GM23338 (cell line): ENCODE measurements at regions not wholly inside any gene's neighbourhood (a gene's known extent, or its start where the extent isn't known, plus 50 kb on each side); places are given as distances from the start of the nearest gene placed in this dataset.

ENCODE experiments used
- ATAC-seq: fragments of 200-7000 bp; cut with Tn5 transposase; 3 replicates; pipeline ENCODE4 v1.9.1; 2020
- DNase-seq: peaks from one replicate; pipeline ENCODE4 v3.0.0-alpha.2; 2015; ENCODE audit warnings: low spot score
- H2AFZ ChIP-seq: fragments of 200-600 bp; sonication (generic); 2 replicates; pipeline ENCODE4 v1.8.0; 2016; ENCODE audit warnings: antibody characterized with exemption, mild to moderate bottlenecking, moderate library complexity
- H3F3A ChIP-seq: fragments of 200-600 bp; sonication (generic); replicated peaks from 2 replicates; pipeline ENCODE4 v1.8.0; 2017; ENCODE audit warnings: antibody characterized with exemption, mixed run types, low read depth
- H3K27ac ChIP-seq: fragments of 200-600 bp; sonication (generic); 2 replicates; pipeline ENCODE4 v1.6.1; 2016; ENCODE audit warnings: low read depth
- H3K27me3 ChIP-seq: fragments of 200-600 bp; sonication (generic); 2 replicates; pipeline ENCODE4 v1.8.0; 2016; ENCODE audit warnings: mild to moderate bottlenecking, mixed run types, moderate library complexity; ENCODE audit not compliant: insufficient read depth
- H3K36me3 ChIP-seq: fragments of 200-600 bp; sonication (generic); 2 replicates; pipeline ENCODE4 v1.8.0; 2016; ENCODE audit warnings: mild to moderate bottlenecking; ENCODE audit not compliant: insufficient read depth
- H3K4me1 ChIP-seq: fragments of 200-600 bp; sonication (generic); 2 replicates; pipeline ENCODE4 v1.8.0; 2016; ENCODE audit warnings: mild to moderate bottlenecking, moderate library complexity; ENCODE audit not compliant: insufficient read depth
- H3K4me2 ChIP-seq: fragments of 200-600 bp; sonication (generic); 2 replicates; pipeline ENCODE4 v1.7.1; 2017; ENCODE audit warnings: mixed run types
- H3K4me3 ChIP-seq: fragments of 200-600 bp; sonication (generic); 2 replicates; pipeline ENCODE4 v1.6.1; 2016; ENCODE audit warnings: mixed run types
- H3K79me2 ChIP-seq: fragments of 200-600 bp; sonication (generic); replicated peaks from 2 replicates; pipeline ENCODE4 v1.8.0; 2017; ENCODE audit warnings: mild to moderate bottlenecking; ENCODE audit not compliant: insufficient read depth
- H3K9me2 ChIP-seq: fragments of 200-600 bp; sonication (generic); 2 replicates; pipeline ENCODE4 v1.8.0; 2017; ENCODE audit not compliant: insufficient read depth
- H4K20me1 ChIP-seq: fragments of 200-600 bp; sonication (generic); replicated peaks from 2 replicates; pipeline ENCODE4 v1.8.0; 2017; ENCODE audit warnings: mild to moderate bottlenecking; ENCODE audit not compliant: insufficient read depth
- H3K27ac Mint-ChIP-seq: 2 replicates; pipeline ENCODE4 v1.8.0; 2020; ENCODE audit warnings: inconsistent platforms, mild to moderate bottlenecking, moderate library complexity, mixed read lengths
- H3K27me3 Mint-ChIP-seq: 3 replicates; pipeline ENCODE4 v1.8.0; 2022; ENCODE audit warnings: low read depth, mild to moderate bottlenecking, moderate library complexity, mixed read lengths, inconsistent platforms; ENCODE audit not compliant: insufficient read depth, poor library complexity
- H3K36me3 Mint-ChIP-seq: 3 replicates; pipeline ENCODE4 v1.8.0; 2021; ENCODE audit warnings: low read depth, mild to moderate bottlenecking, inconsistent platforms, moderate library complexity, mixed read lengths
- H3K4me1 Mint-ChIP-seq: 3 replicates; pipeline ENCODE4 v1.8.0; 2020; ENCODE audit warnings: mild to moderate bottlenecking, inconsistent platforms, mixed read lengths
- H3K4me3 Mint-ChIP-seq: 3 replicates; pipeline ENCODE4 v1.8.0; 2021; ENCODE audit warnings: moderate library complexity, mild to moderate bottlenecking, inconsistent platforms, mixed read lengths
- H3K9me3 Mint-ChIP-seq: 3 replicates; pipeline ENCODE4 v1.8.0; 2020; ENCODE audit warnings: moderate library complexity, mild to moderate bottlenecking, inconsistent platforms, mixed read lengths
- CREB1 ChIP-seq: fragments of 250-450 bp; sonication (Bioruptor Pico); IDR thresholded peaks from 2 replicates; pipeline ENCODE4 v1.5.0; 2020; ENCODE audit warnings: low read depth, mild to moderate bottlenecking, moderate library complexity
- CTCF ChIP-seq, 2 experiments: fragments of 200-600 bp in 1 of 2; sonication (generic) in 1 of 2; conservative IDR thresholded peaks; 2 replicates each; pipeline versions ENCODE4 v1.5.1 to v1.6.1; 2016 to 2017; ENCODE audit warnings: antibody characterized with exemption in 2 of 2, low read depth in 2 of 2, mild to moderate bottlenecking in 2 of 2, moderate library complexity in 1 of 2
- EZH2 ChIP-seq: fragments of 200-600 bp; sonication (generic); IDR thresholded peaks from one replicate; pipeline ENCODE4 v1.8.0; 2017; ENCODE audit warnings: antibody characterized with exemption, mild to moderate bottlenecking, low read depth; ENCODE audit not compliant: unreplicated experiment
- EZH2phosphoT487 ChIP-seq: fragments of 200-600 bp; sonication (generic); IDR thresholded peaks from one replicate; pipeline ENCODE4 v1.8.1; 2018; ENCODE audit warnings: antibody characterized with exemption; ENCODE audit not compliant: unreplicated experiment
- JUNB ChIP-seq: IDR thresholded peaks from one replicate; pipeline ENCODE4 v1.6.1; 2016; ENCODE audit warnings: antibody characterized with exemption; ENCODE audit not compliant: unreplicated experiment
- NANOG ChIP-seq: IDR thresholded peaks from 2 replicates; pipeline ENCODE4 v1.6.1; 2016; ENCODE audit warnings: antibody characterized with exemption, borderline replicate concordance
- POLR2AphosphoS5 ChIP-seq: IDR thresholded peaks from 2 replicates; pipeline ENCODE4 v1.6.1; 2016; ENCODE audit warnings: antibody characterized with exemption, low read depth
- ZNF114 ChIP-seq: fragments of 250-450 bp; sonication (Bioruptor Pico); IDR thresholded peaks from 2 replicates; pipeline ENCODE4 v1.5.0; 2020; ENCODE audit warnings: mild to moderate bottlenecking, moderate library complexity
- ZNF331 ChIP-seq: fragments of 250-450 bp; sonication (Bioruptor Pico); IDR thresholded peaks from 2 replicates; pipeline ENCODE4 v1.5.0; 2020; ENCODE audit warnings: low read depth, mild to moderate bottlenecking, moderate library complexity
- TF ChIP-seq, protein P1 (sequence below): IDR thresholded peaks from 2 replicates; pipeline ENCODE4 v1.6.1; 2016; ENCODE audit warnings: antibody characterized with exemption
- TF ChIP-seq, protein P2 (sequence below): fragments of 250-450 bp; sonication (Bioruptor Pico); IDR thresholded peaks from 2 replicates; pipeline ENCODE4 v1.5.0; 2020; ENCODE audit warnings: mild to moderate bottlenecking, moderate library complexity
- TF ChIP-seq, protein P3 (sequence below): IDR thresholded peaks from one replicate; pipeline ENCODE4 v1.6.1; 2018; ENCODE audit warnings: antibody characterized with exemption; ENCODE audit not compliant: unreplicated experiment

DNA sequence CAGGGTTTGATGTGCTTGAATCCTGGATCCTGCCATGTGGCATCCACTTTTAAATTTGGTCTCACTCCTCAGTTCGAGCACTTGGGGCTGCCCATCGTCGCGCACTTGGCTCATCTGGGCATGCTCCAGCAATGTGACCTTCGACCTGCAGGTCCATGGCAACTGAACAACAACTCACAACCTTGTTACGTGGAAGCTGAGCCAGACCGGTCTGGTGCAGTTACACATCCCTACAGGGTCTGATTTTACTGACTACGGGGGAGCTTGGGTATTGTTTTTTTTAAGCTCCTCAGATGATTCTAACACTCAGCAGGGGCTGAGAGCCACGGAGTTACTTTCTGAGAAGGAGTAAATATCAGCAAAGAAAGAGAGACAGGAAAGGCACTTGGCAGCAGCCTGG is 769.6 kb downstream of the UQCRFS1 start:
- Histone ChIP-seq H3K79me2 (no peaks in the 10 kb centered on the region), H3F3A (no peaks in the 10 kb centered on the region), H3K4me1 (peaks cover 24% of the 10 kb centered on the region), H4K20me1 (no peaks in the 10 kb centered on the region), H2AFZ (no peak overlapping the region), H3K27me3 (no peaks in the 10 kb centered on the region), H3K4me3 (no peak overlapping the region), H3K9me2 (0 out of 2 replicates have a peak, but pooled peaks cover under 1% of the 10 kb centered on the region), H3K4me2 (no peak overlapping the region), H3K36me3 (no peaks in the 10 kb centered on the region), H3K27ac (no peak overlapping the region)
- ATAC-seq = no peak
- H3K27ac Mint-ChIP-seq = no peak overlapping the region
- no peaks in the 10 kb centered on the region; the same call in 2 of the 3 replicates for H3K9me3 Mint-ChIP-seq
- peaks cover 4% of the 10 kb centered on the region; the same call in 1 of the 3 replicates for H3K36me3 Mint-ChIP-seq
- peaks cover 53% of the 10 kb centered on the region for H3K4me1 Mint-ChIP-seq
- H3K27me3 Mint-ChIP-seq = peaks cover 9% of the 10 kb centered on the region
- no peak overlapping the region for H3K4me3 Mint-ChIP-seq
- TF ChIP-seq JUNB (no peak), ZNF331 (CRISPR knock-in tag) (no peak), POLR2AphosphoS5 (no peak), CTCF (conservative IDR thresholded peaks at IDR 0.05; ENCODE audit: low read depth in 2 of 2) (no peak), NANOG (no peak), EZH2 (no peak), ZNF114 (CRISPR knock-in tag) (no peak), EZH2phosphoT487 (no peak), CREB1 (CRISPR knock-in tag) (no peak)
- TF ChIP-seq, protein P1, sequence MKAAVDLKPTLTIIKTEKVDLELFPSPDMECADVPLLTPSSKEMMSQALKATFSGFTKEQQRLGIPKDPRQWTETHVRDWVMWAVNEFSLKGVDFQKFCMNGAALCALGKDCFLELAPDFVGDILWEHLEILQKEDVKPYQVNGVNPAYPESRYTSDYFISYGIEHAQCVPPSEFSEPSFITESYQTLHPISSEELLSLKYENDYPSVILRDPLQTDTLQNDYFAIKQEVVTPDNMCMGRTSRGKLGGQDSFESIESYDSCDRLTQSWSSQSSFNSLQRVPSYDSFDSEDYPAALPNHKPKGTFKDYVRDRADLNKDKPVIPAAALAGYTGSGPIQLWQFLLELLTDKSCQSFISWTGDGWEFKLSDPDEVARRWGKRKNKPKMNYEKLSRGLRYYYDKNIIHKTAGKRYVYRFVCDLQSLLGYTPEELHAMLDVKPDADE = no peak
- TF ChIP-seq, protein P2, sequence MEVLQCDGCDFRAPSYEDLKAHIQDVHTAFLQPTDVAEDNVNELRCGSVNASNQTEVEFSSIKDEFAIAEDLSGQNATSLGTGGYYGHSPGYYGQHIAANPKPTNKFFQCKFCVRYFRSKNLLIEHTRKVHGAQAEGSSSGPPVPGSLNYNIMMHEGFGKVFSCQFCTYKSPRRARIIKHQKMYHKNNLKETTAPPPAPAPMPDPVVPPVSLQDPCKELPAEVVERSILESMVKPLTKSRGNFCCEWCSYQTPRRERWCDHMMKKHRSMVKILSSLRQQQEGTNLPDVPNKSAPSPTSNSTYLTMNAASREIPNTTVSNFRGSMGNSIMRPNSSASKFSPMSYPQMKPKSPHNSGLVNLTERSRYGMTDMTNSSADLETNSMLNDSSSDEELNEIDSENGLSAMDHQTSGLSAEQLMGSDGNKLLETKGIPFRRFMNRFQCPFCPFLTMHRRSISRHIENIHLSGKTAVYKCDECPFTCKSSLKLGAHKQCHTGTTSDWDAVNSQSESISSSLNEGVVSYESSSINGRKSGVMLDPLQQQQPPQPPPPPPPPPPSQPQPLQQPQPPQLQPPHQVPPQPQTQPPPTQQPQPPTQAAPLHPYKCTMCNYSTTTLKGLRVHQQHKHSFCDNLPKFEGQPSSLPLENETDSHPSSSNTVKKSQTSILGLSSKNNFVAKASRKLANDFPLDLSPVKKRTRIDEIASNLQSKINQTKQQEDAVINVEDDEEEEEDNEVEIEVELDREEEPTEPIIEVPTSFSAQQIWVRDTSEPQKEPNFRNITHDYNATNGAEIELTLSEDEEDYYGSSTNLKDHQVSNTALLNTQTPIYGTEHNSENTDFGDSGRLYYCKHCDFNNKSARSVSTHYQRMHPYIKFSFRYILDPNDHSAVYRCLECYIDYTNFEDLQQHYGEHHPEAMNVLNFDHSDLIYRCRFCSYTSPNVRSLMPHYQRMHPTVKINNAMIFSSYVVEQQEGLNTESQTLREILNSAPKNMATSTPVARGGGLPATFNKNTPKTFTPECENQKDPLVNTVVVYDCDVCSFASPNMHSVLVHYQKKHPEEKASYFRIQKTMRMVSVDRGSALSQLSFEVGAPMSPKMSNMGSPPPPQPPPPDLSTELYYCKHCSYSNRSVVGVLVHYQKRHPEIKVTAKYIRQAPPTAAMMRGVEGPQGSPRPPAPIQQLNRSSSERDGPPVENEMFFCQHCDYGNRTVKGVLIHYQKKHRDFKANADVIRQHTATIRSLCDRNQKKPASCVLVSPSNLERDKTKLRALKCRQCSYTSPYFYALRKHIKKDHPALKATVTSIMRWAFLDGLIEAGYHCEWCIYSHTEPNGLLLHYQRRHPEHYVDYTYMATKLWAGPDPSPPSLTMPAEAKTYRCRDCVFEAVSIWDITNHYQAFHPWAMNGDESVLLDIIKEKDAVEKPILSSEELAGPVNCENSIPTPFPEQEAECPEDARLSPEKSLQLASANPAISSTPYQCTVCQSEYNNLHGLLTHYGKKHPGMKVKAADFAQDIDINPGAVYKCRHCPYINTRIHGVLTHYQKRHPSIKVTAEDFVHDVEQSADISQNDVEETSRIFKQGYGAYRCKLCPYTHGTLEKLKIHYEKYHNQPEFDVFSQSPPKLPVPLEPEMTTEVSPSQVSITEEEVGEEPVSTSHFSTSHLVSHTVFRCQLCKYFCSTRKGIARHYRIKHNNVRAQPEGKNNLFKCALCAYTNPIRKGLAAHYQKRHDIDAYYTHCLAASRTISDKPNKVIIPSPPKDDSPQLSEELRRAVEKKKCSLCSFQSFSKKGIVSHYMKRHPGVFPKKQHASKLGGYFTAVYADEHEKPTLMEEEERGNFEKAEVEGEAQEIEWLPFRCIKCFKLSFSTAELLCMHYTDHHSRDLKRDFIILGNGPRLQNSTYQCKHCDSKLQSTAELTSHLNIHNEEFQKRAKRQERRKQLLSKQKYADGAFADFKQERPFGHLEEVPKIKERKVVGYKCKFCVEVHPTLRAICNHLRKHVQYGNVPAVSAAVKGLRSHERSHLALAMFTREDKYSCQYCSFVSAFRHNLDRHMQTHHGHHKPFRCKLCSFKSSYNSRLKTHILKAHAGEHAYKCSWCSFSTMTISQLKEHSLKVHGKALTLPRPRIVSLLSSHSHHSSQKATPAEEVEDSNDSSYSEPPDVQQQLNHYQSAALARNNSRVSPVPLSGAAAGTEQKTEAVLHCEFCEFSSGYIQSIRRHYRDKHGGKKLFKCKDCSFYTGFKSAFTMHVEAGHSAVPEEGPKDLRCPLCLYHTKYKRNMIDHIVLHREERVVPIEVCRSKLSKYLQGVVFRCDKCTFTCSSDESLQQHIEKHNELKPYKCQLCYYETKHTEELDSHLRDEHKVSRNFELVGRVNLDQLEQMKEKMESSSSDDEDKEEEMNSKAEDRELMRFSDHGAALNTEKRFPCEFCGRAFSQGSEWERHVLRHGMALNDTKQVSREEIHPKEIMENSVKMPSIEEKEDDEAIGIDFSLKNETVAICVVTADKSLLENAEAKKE (CRISPR knock-in tag) = no peak
- TF ChIP-seq, protein P3, sequence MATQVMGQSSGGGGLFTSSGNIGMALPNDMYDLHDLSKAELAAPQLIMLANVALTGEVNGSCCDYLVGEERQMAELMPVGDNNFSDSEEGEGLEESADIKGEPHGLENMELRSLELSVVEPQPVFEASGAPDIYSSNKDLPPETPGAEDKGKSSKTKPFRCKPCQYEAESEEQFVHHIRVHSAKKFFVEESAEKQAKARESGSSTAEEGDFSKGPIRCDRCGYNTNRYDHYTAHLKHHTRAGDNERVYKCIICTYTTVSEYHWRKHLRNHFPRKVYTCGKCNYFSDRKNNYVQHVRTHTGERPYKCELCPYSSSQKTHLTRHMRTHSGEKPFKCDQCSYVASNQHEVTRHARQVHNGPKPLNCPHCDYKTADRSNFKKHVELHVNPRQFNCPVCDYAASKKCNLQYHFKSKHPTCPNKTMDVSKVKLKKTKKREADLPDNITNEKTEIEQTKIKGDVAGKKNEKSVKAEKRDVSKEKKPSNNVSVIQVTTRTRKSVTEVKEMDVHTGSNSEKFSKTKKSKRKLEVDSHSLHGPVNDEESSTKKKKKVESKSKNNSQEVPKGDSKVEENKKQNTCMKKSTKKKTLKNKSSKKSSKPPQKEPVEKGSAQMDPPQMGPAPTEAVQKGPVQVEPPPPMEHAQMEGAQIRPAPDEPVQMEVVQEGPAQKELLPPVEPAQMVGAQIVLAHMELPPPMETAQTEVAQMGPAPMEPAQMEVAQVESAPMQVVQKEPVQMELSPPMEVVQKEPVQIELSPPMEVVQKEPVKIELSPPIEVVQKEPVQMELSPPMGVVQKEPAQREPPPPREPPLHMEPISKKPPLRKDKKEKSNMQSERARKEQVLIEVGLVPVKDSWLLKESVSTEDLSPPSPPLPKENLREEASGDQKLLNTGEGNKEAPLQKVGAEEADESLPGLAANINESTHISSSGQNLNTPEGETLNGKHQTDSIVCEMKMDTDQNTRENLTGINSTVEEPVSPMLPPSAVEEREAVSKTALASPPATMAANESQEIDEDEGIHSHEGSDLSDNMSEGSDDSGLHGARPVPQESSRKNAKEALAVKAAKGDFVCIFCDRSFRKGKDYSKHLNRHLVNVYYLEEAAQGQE = no peak
- DNase-seq = no peak
